ENCODE measurements at regions not wholly inside any gene's neighbourhood (a gene's known extent, or its start where the extent isn't known, plus 50 kb on each side); places are given as distances from the start of the nearest gene placed in this dataset.

DNA sequence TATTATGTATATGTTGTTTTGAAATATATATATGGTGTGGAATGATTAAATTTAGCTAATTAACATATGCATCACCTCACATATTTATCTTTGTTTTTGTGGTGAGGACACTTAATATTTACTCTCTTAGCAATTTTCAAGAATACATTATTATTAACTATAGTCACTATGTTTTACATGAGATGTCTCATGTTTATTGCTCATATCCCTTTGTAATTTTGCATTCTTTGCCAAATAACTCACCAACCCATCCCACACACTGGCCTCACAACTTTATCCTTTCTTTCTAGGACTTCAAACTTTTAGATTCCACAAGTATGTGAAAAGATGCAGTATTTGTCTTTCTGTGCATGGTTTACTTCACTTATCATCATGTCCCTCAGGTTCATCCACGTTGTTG, 950.2 kb upstream of the CADM2 start:
- in situ Hi-C loops (cut with MboI), result no loop called here
- no peak overlapping the region for H3K4me2 ChIP-seq (ENCODE audit: insufficient read depth, low read length)
- no peak overlapping the region for H3K4me3 ChIP-seq
- DNase-seq (ENCODE audit: extremely low read depth in 1 of 4, low spot score in 3 of 4) (no peak), FAIRE-seq (no peak), ATAC-seq (no peak)
- no TSS peak for BruUV-seq (replicated peaks)
- H3K79me2 ChIP-seq (ENCODE audit: control insufficient read depth, insufficient read depth, low read length), result no peaks in the 10 kb centered on the region
- H4K20me1 ChIP-seq (replicated peaks; ENCODE audit: control insufficient read depth, insufficient read depth, low read length), result no peaks in the 10 kb centered on the region
- intact Hi-C loops (cut with micrococcal nuclease), result no loop called here
- WGBS (ENCODE audit: insufficient coverage, low coverage, missing lambda C conversion rate), result 0% methylated on average over 1 of the region's 1 CpG
- H3K27me3 ChIP-seq (ENCODE audit: control insufficient read depth in 2 of 2, insufficient read depth in 2 of 2, low read length in 2 of 2), result no peaks in the 10 kb centered on the region
- CTCF ChIA-PET (ENCODE audit: low intra/inter-chr PET ratio), result no interaction called here
- H3K27ac ChIP-seq (ENCODE audit: extremely low read depth, low read depth, low read length), result no peak overlapping the region
- H3K9me1 ChIP-seq (ENCODE audit: control insufficient read depth, insufficient read depth, low read length), result no peaks in the 10 kb centered on the region
- no peak for TF ChIP-seq SMAD3 (CRISPR knock-in tag; conservative IDR thresholded peaks at IDR 0.05)
- TF ChIP-seq MCM2 (IDR thresholded peaks at IDR 0.05; ENCODE audit: low read depth), result no peak
- TF ChIP-seq HDAC2 (IDR thresholded peaks at IDR 0.05), result no peak
- no peak for TF ChIP-seq CCNT2 (IDR thresholded peaks at IDR 0.05; ENCODE audit: borderline replicate concordance, extremely low read depth, insufficient read length, low read depth, low read length)
- no peak for TF ChIP-seq THRA (IDR thresholded peaks at IDR 0.05)
- no peak for TF ChIP-seq PCBP1 (IDR thresholded peaks at IDR 0.05; ENCODE audit: low read depth, low read length, poor library complexity, severe bottlenecking)
- TF ChIP-seq ESRRB (CRISPR knock-in tag; IDR thresholded peaks at IDR 0.05; ENCODE audit: borderline replicate concordance), result no peak
- H3K36me3 ChIP-seq (ENCODE audit: control insufficient read depth, insufficient read depth, low read length), result no peaks in the 10 kb centered on the region
- POLR2A ChIA-PET, result no interaction called here
- no peaks in the 10 kb centered on the region for H3K4me1 ChIP-seq (replicated peaks in 1 of 2; ENCODE audit: control insufficient read depth in 2 of 2, insufficient read depth in 2 of 2, low read length in 2 of 2)
- no peaks in the 10 kb centered on the region for H3K9me3 ChIP-seq (replicated peaks; ENCODE audit: control insufficient read depth, insufficient read depth, low read depth, low read length)
- no peak overlapping the region for H3K9ac ChIP-seq (ENCODE audit: insufficient read depth in 1 of 2, low read depth in 2 of 2, low read length in 2 of 2)
- H2AFZ ChIP-seq (ENCODE audit: low read depth, low read length), result no peak overlapping the region

All from K562 (cell line).